MG63 (cell line): ENCODE measurements at regions not wholly inside any gene's neighbourhood (a gene's known extent, or its start where the extent isn't known, plus 50 kb on each side); places are given as distances from the start of the nearest gene placed in this dataset.
"Not testable (repeated sequence)": the region's sequence is repeated elsewhere in the genome, so short reads cannot be mapped to it uniquely, and the experiment has no call there.

ENCODE experiments used
- DNase-seq: peaks from one replicate; pipeline ENCODE4 v3.0.0-alpha.2; 2020
- H3K27me3 ChIP-seq: fragments of 250-450 bp; sonication (Bioruptor Pico); 2 replicates; pipeline ENCODE4 v1.5.1; 2020; ENCODE audit warnings: mild to moderate bottlenecking, moderate library complexity
- H3K36me3 ChIP-seq: fragments of 250-450 bp; sonication (Bioruptor Pico); 2 replicates; pipeline ENCODE4 v1.5.1; 2020; ENCODE audit warnings: mild to moderate bottlenecking, moderate library complexity
- H3K4me3 ChIP-seq: fragments of 250-450 bp; sonication (Bioruptor Pico); 2 replicates; pipeline ENCODE4 v1.5.1; 2020; ENCODE audit warnings: mild to moderate bottlenecking, moderate library complexity
- H3K9me3 ChIP-seq: fragments of 250-450 bp; sonication (Bioruptor Pico); 2 replicates; pipeline ENCODE4 v1.5.1; 2020; ENCODE audit warnings: mild to moderate bottlenecking, moderate library complexity

GRCh38 chr13:55178582-55178981 lies 1962.1 kb upstream of the PRR20A start:
- DNase-seq, H3K27me3 ChIP-seq, H3K4me3 ChIP-seq, H3K9me3 ChIP-seq, H3K36me3 ChIP-seq: not testable (repeated sequence)

GRCh38 chr13:55190996-55191395 lies 1949.7 kb upstream of the PRR20A start:
- no peak for DNase-seq
- Histone ChIP-seq H3K27me3 (no peaks in the 10 kb centered on the region), H3K9me3 (no peaks in the 10 kb centered on the region), H3K36me3 (no peaks in the 10 kb centered on the region), H3K4me3 (no peak overlapping the region)

GRCh38 chr13:55199134-55199533 lies 1941.6 kb upstream of the PRR20A start:
- no peak for DNase-seq
- Histone ChIP-seq H3K9me3 (no peaks in the 10 kb centered on the region), H3K4me3 (no peak overlapping the region)

GRCh38 chr13:55214841-55215345 lies 1925.8 kb upstream of the PRR20A start:
- no peaks in the 10 kb centered on the region for H3K27me3 ChIP-seq
- H3K36me3 ChIP-seq: no peaks in the 10 kb centered on the region
- DNase-seq: no peak
- no peak overlapping the region for H3K4me3 ChIP-seq
- no peaks in the 10 kb centered on the region for H3K9me3 ChIP-seq

More at GRCh38 chr13:55199134-55199533, 1941.6 kb upstream of the PRR20A start:
- H3K36me3 ChIP-seq: no peaks in the 10 kb centered on the region
- no peaks in the 10 kb centered on the region for H3K27me3 ChIP-seq

GRCh38 chr13:55219538-55219937 lies 1921.2 kb upstream of the PRR20A start:
- H3K9me3 ChIP-seq: no peaks in the 10 kb centered on the region
- no peak overlapping the region for H3K4me3 ChIP-seq
- no peaks in the 10 kb centered on the region; the same call in 1 of the 2 replicates for H3K27me3 ChIP-seq
- DNase-seq: no peak
- no peaks in the 10 kb centered on the region for H3K36me3 ChIP-seq

- Histone ChIP-seq H3K36me3 (no peaks in the 10 kb centered on the region), H3K4me3 (no peak overlapping the region), H3K9me3 (no peaks in the 10 kb centered on the region), H3K27me3 (no peaks in the 10 kb centered on the region)
- DNase-seq: no peak
These were observed 1910.7 kb upstream of the PRR20A start for GRCh38 chr13:55229906-55230569.

- Histone ChIP-seq H3K27me3 (no peaks in the 10 kb centered on the region), H3K36me3 (no peaks in the 10 kb centered on the region), H3K9me3 (no peaks in the 10 kb centered on the region), H3K4me3 (no peak overlapping the region)
- no peak for DNase-seq
These were observed 1910.2 kb upstream of the PRR20A start for GRCh38 chr13:55230570-55230908.

GRCh38 chr13:55234311-55234710 lies 1906.4 kb upstream of the PRR20A start:
- Histone ChIP-seq H3K27me3 (no peaks in the 10 kb centered on the region), H3K36me3 (no peaks in the 10 kb centered on the region), H3K4me3 (no peak overlapping the region), H3K9me3 (no peaks in the 10 kb centered on the region)
- no peak for DNase-seq

GRCh38 chr13:55245005-55245644 lies 1895.6 kb upstream of the PRR20A start:
- H3K27me3 ChIP-seq: no peaks in the 10 kb centered on the region
- DNase-seq: no peak
- no peaks in the 10 kb centered on the region for H3K9me3 ChIP-seq
- H3K4me3 ChIP-seq: no peak overlapping the region
- no peaks in the 10 kb centered on the region for H3K36me3 ChIP-seq

- no peaks in the 10 kb centered on the region for H3K27me3 ChIP-seq
- H3K4me3 ChIP-seq: no peak overlapping the region
- no peaks in the 10 kb centered on the region for H3K9me3 ChIP-seq
- DNase-seq: no peak
- no peaks in the 10 kb centered on the region for H3K36me3 ChIP-seq
These were observed 1885.5 kb upstream of the PRR20A start for GRCh38 chr13:55255236-55255635.

GRCh38 chr13:55263045-55263444 lies 1877.7 kb upstream of the PRR20A start:
- no peak for DNase-seq
- no peaks in the 10 kb centered on the region for H3K9me3 ChIP-seq
- no peaks in the 10 kb centered on the region; the same call in 1 of the 2 replicates for H3K27me3 ChIP-seq
- H3K36me3 ChIP-seq: no peaks in the 10 kb centered on the region
- H3K4me3 ChIP-seq: no peak overlapping the region

- no peaks in the 10 kb centered on the region; the same call in 1 of the 2 replicates for H3K27me3 ChIP-seq
- no peaks in the 10 kb centered on the region for H3K36me3 ChIP-seq
- DNase-seq: no peak
- H3K4me3 ChIP-seq: no peak overlapping the region
- H3K9me3 ChIP-seq: no peaks in the 10 kb centered on the region
These were observed 1874.1 kb upstream of the PRR20A start for GRCh38 chr13:55266644-55267043.

GRCh38 chr13:55298201-55298600 lies 1842.5 kb upstream of the PRR20A start:
- Histone ChIP-seq H3K4me3 (no peak overlapping the region), H3K27me3 (no peaks in the 10 kb centered on the region), H3K9me3 (no peaks in the 10 kb centered on the region), H3K36me3 (no peaks in the 10 kb centered on the region)
- no peak for DNase-seq

GRCh38 chr13:55302568-55302967 lies 1838.2 kb upstream of the PRR20A start:
- Histone ChIP-seq H3K4me3 (no peak overlapping the region), H3K27me3 (no peaks in the 10 kb centered on the region), H3K36me3 (no peaks in the 10 kb centered on the region), H3K9me3 (no peaks in the 10 kb centered on the region)
- no peak for DNase-seq

- Histone ChIP-seq H3K27me3 (no peaks in the 10 kb centered on the region), H3K9me3 (no peaks in the 10 kb centered on the region), H3K36me3 (no peaks in the 10 kb centered on the region), H3K4me3 (no peak overlapping the region)
- DNase-seq: no peak
These were observed 1832.8 kb upstream of the PRR20A start for GRCh38 chr13:55307909-55308308.

GRCh38 chr13:55341891-55342290 lies 1798.8 kb upstream of the PRR20A start:
- no peak for DNase-seq
- Histone ChIP-seq H3K27me3 (no peaks in the 10 kb centered on the region), H3K36me3 (no peaks in the 10 kb centered on the region)

GRCh38 chr13:55345224-55345623 lies 1795.5 kb upstream of the PRR20A start:
- Histone ChIP-seq H3K27me3 (no peaks in the 10 kb centered on the region), H3K4me3 (no peak overlapping the region), H3K9me3 (no peaks in the 10 kb centered on the region), H3K36me3 (no peaks in the 10 kb centered on the region)
- no peak for DNase-seq

More at GRCh38 chr13:55341891-55342290, 1798.8 kb upstream of the PRR20A start:
- Histone ChIP-seq H3K9me3 (no peaks in the 10 kb centered on the region), H3K4me3 (no peak overlapping the region)

GRCh38 chr13:55347528-55347927 lies 1793.2 kb upstream of the PRR20A start:
- no peak for DNase-seq
- Histone ChIP-seq H3K9me3 (no peaks in the 10 kb centered on the region), H3K36me3 (no peaks in the 10 kb centered on the region), H3K4me3 (no peak overlapping the region), H3K27me3 (no peaks in the 10 kb centered on the region)
